ENCODE measurements at regions not wholly inside any gene's neighbourhood (a gene's known extent, or its start where the extent isn't known, plus 50 kb on each side); places are given as distances from the start of the nearest gene placed in this dataset.

- TF ChIP-seq CTCF (IDR thresholded peaks at IDR 0.05) (no peak), EZH2 (IDR thresholded peaks at IDR 0.05; ENCODE audit: borderline replicate concordance, insufficient read depth, low read depth, low read length, poor library complexity, severe bottlenecking) (no peak)
Observed at GRCh38 chr5:7192016-7192415, 203.9 kb upstream of the ADCY2 start.
